ENCODE measurements at regions not wholly inside any gene's neighbourhood (a gene's known extent, or its start where the extent isn't known, plus 50 kb on each side); places are given as distances from the start of the nearest gene placed in this dataset.

GRCh38 chr11:97118614-97119200 lies 728.9 kb downstream of the JRKL start:
- no peak for DNase-seq (ENCODE audit: low read depth)
- H3K27me3 ChIP-seq (ENCODE audit: control insufficient read depth, insufficient read depth, low read length) = no peaks in the 10 kb centered on the region
- no peak for TF ChIP-seq CTCF (IDR thresholded peaks at IDR 0.05; ENCODE audit: insufficient read depth, low read length, poor library complexity, severe bottlenecking)
- H3K36me3 ChIP-seq (ENCODE audit: control insufficient read depth, insufficient read depth, low read length) = no peaks in the 10 kb centered on the region
- H3K4me3 ChIP-seq (ENCODE audit: low read depth, low read length) = no peak overlapping the region

GRCh38 chr11:97123237-97123636 lies 733.4 kb downstream of the JRKL start:
- no peak overlapping the region for H3K4me3 ChIP-seq (ENCODE audit: low read depth, low read length)
- H3K27me3 ChIP-seq (ENCODE audit: control insufficient read depth, insufficient read depth, low read length) = no peaks in the 10 kb centered on the region
- no peak for DNase-seq (ENCODE audit: low read depth)
- no peaks in the 10 kb centered on the region for H3K36me3 ChIP-seq (ENCODE audit: control insufficient read depth, insufficient read depth, low read length)
- no peak for TF ChIP-seq CTCF (IDR thresholded peaks at IDR 0.05; ENCODE audit: insufficient read depth, low read length, poor library complexity, severe bottlenecking)

- H3K4me3 ChIP-seq (ENCODE audit: low read depth, low read length) = no peak overlapping the region
- no peak for DNase-seq (ENCODE audit: low read depth)
- no peaks in the 10 kb centered on the region for H3K27me3 ChIP-seq (ENCODE audit: control insufficient read depth, insufficient read depth, low read length)
- TF ChIP-seq CTCF (IDR thresholded peaks at IDR 0.05; ENCODE audit: insufficient read depth, low read length, poor library complexity, severe bottlenecking) = no peak
- no peaks in the 10 kb centered on the region for H3K36me3 ChIP-seq (ENCODE audit: control insufficient read depth, insufficient read depth, low read length)
Observed at GRCh38 chr11:97136067-97136466, 746.3 kb downstream of the JRKL start.

- H3K27me3 ChIP-seq (ENCODE audit: control insufficient read depth, insufficient read depth, low read length) = no peaks in the 10 kb centered on the region
- peak; percentile 62 for TF ChIP-seq CTCF (IDR thresholded peaks at IDR 0.05; ENCODE audit: insufficient read depth, low read length, poor library complexity, severe bottlenecking)
- H3K36me3 ChIP-seq (ENCODE audit: control insufficient read depth, insufficient read depth, low read length) = no peaks in the 10 kb centered on the region
- no peak overlapping the region for H3K4me3 ChIP-seq (ENCODE audit: low read depth, low read length)
- DNase-seq (ENCODE audit: low read depth) = no peak
Observed at GRCh38 chr11:97140885-97141494, 751.2 kb downstream of the JRKL start.

GRCh38 chr11:97143463-97143862 lies 753.6 kb downstream of the JRKL start:
- no peaks in the 10 kb centered on the region for H3K27me3 ChIP-seq (ENCODE audit: control insufficient read depth, insufficient read depth, low read length)
- no peak overlapping the region for H3K4me3 ChIP-seq (ENCODE audit: low read depth, low read length)
- no peak for TF ChIP-seq CTCF (IDR thresholded peaks at IDR 0.05; ENCODE audit: insufficient read depth, low read length, poor library complexity, severe bottlenecking)
- no peaks in the 10 kb centered on the region for H3K36me3 ChIP-seq (ENCODE audit: control insufficient read depth, insufficient read depth, low read length)
- no peak for DNase-seq (ENCODE audit: low read depth)

- DNase-seq (ENCODE audit: low read depth) = no peak
- H3K4me3 ChIP-seq (ENCODE audit: low read depth, low read length) = no peak overlapping the region
- no peaks in the 10 kb centered on the region for H3K27me3 ChIP-seq (ENCODE audit: control insufficient read depth, insufficient read depth, low read length)
- no peaks in the 10 kb centered on the region for H3K36me3 ChIP-seq (ENCODE audit: control insufficient read depth, insufficient read depth, low read length)
- no peak for TF ChIP-seq CTCF (IDR thresholded peaks at IDR 0.05; ENCODE audit: insufficient read depth, low read length, poor library complexity, severe bottlenecking)
Observed at GRCh38 chr11:97149741-97150140, 759.9 kb downstream of the JRKL start.
